ENCODE measurements at regions not wholly inside any gene's neighbourhood (a gene's known extent, or its start where the extent isn't known, plus 50 kb on each side); places are given as distances from the start of the nearest gene placed in this dataset.

DNA sequence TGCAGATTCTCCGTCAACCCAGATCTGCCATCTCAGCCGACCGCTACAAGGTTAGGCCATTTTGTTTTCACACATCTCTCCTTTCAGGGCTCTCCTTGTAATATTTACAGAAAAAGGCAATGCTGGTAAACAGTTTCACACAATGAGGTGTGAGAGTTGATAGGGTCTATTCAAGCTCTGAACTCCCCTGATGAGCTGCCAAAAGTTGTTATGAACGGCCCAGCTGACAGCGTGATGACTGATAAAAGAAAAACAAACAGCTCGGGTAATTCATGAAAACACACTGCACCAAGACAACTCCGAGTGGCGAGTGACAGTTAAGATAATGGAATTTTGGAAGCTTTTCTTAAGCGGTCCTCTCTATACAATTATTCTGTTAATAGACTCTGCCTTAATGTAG lies 68.1 kb upstream of the IRX5 start:
- DNase-seq (ENCODE audit: low read depth, low spot score): no peak
- in situ Hi-C loops (cut with HindIII; ENCODE audit: low sequenced_read_pairs): no loop called here
- no peak overlapping the region for H3K4me3 ChIP-seq (ENCODE audit: low read depth, low read length)
- TF ChIP-seq, protein P1, sequence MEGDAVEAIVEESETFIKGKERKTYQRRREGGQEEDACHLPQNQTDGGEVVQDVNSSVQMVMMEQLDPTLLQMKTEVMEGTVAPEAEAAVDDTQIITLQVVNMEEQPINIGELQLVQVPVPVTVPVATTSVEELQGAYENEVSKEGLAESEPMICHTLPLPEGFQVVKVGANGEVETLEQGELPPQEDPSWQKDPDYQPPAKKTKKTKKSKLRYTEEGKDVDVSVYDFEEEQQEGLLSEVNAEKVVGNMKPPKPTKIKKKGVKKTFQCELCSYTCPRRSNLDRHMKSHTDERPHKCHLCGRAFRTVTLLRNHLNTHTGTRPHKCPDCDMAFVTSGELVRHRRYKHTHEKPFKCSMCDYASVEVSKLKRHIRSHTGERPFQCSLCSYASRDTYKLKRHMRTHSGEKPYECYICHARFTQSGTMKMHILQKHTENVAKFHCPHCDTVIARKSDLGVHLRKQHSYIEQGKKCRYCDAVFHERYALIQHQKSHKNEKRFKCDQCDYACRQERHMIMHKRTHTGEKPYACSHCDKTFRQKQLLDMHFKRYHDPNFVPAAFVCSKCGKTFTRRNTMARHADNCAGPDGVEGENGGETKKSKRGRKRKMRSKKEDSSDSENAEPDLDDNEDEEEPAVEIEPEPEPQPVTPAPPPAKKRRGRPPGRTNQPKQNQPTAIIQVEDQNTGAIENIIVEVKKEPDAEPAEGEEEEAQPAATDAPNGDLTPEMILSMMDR (IDR thresholded peaks at IDR 0.05; ENCODE audit: low read depth, low read length): no peak

DNA sequence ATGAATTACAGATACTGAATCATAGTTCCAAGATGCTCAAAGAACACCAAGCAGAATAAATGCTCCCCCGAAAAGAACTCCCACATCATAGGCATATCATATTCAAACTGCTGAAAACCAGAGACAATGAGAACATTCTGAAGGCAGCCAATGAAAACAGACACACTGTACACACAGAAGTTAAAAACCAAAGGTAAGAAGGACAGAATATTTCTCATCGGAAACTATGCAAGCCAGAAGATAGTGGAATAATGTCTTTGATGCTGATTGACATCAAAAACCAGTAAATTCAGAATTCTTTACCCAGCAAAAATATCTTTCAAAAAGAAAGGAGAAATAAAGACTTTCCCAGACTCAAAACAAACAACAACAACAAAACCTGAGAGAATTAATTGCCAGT lies 73.8 kb upstream of the IRX5 start:
- TF ChIP-seq, protein P1 (IDR thresholded peaks at IDR 0.05; ENCODE audit: low read depth, low read length): no peak
- no peak for DNase-seq (ENCODE audit: low read depth, low spot score)
- no peak overlapping the region for H3K4me3 ChIP-seq (ENCODE audit: low read depth, low read length)
- in situ Hi-C loops (cut with HindIII; ENCODE audit: low sequenced_read_pairs): no loop called here

DNA sequence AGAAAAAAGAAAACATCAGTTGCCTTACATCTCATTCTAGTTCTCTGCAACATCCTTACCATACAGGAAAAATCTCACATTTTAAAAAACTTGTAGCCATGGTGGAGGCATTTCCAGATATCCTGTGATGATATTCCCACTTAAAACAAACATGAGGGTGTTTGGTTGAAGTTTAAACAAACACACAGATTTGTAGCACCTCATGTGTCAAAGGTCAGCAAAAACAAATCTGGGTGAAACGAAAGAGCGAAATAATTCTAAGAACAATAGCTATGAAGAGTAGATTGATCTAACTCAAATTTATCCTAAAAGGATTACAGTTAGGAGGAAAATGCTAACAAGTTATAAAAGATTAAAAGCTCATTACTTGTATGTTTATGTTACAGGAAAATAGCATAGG lies 83.1 kb upstream of the IRX5 start:
- TF ChIP-seq, protein P1 (IDR thresholded peaks at IDR 0.05; ENCODE audit: low read depth, low read length): no peak
- in situ Hi-C loops (cut with HindIII; ENCODE audit: low sequenced_read_pairs): no loop called here
- DNase-seq (ENCODE audit: low read depth, low spot score): no peak
- no peak overlapping the region for H3K4me3 ChIP-seq (ENCODE audit: low read depth, low read length)

DNA sequence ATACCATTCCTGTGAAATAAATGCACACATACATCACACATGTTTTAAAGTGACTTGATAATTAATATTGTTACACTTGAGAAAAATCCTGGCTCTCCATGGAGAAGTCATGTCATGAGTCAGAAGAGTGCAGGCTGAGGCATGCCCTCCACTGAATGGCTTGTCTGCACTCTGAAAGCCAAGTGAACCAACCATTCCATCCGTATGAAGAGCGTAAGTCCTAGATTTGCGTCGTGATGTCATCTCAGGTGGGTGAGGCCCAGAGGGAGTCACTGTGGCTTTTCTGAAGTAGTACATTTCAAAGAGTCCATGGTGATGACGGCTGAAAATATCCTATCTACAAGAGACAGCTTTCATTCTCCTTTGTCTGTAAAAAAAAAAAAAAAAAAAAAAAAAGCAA lies 83.5 kb upstream of the IRX5 start:
- TF ChIP-seq, protein P1 (IDR thresholded peaks at IDR 0.05; ENCODE audit: low read depth, low read length): no peak
- no peak for DNase-seq (ENCODE audit: low read depth, low spot score)
- in situ Hi-C loops (cut with HindIII; ENCODE audit: low sequenced_read_pairs): no loop called here
- no peak overlapping the region for H3K4me3 ChIP-seq (ENCODE audit: low read depth, low read length)

DNA sequence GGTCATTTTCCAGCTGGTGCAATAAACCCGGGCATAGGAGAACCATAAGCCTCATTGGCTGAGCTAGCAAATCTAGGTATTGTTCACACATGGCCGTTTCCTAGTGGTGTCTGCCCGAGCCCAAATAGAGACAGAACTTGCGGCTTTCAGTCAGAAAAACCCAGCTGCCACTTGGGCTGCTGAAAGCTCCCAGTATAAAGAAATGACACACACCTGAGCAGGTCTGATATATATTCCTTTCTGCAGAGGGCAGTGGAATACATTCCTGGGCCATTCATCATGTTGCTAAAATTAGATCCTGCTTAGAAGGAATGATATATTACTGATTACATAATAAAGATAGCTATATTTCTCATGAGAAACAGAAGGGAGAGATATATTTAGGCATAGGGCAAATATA lies 83.9 kb upstream of the IRX5 start:
- DNase-seq (ENCODE audit: low read depth, low spot score): no peak
- H3K4me3 ChIP-seq (ENCODE audit: low read depth, low read length): no peak overlapping the region
- TF ChIP-seq, protein P1 (IDR thresholded peaks at IDR 0.05; ENCODE audit: low read depth, low read length): no peak
- in situ Hi-C loops (cut with HindIII; ENCODE audit: low sequenced_read_pairs): no loop called here

DNA sequence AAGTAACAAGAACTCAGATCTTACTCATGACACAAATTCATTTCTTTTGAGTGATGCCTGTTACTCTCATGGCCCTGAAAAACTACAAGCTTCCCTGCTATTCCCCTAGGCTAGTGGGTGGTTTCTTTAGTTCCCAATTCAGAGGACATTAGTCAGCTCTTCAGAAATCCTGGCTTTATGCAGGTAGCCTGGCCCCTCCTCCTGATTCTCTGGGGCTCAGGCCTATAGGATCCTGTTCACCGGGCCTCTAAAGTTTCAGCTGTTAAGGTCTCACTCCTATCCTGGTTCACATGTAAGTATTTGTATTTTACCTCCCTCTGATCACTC lies 87.3 kb upstream of the IRX5 start:
- TF ChIP-seq, protein P1 (IDR thresholded peaks at IDR 0.05; ENCODE audit: low read depth, low read length): no peak
- DNase-seq (ENCODE audit: low read depth, low spot score): no peak
- no peak overlapping the region for H3K4me3 ChIP-seq (ENCODE audit: low read depth, low read length)
- in situ Hi-C loops (cut with HindIII; ENCODE audit: low sequenced_read_pairs): no loop called here

DNA sequence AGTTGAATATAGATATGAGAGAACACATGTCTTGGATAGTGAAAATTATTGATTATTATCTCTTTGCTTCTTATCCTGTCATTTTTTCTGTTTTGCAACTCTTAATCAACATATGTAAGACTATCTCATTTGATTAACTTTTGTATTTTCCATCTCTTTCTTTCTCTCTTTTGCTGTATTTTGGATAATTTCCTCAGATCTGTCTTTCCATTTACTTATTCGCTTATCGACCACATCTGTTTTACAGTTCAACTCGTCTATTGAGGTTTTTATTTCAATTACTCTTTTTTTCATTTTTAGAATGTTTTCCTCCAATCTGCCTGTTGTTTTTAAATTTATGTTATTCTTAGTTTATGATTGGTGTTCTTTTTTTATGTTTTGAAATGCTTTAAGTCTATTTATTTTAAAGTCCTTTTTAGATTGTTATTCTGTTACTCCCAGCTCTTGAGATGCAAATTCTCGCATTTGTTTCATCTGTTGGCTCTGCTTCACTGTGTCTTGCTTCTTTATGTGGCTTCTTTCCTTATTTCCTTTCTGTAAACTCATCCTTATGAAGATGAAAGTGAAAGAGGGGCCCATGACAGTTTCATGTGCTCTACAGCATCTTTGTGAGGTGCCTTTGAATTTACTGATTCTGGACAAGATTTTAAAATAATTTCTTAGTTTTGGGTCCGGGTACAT lies 87.8 kb upstream of the IRX5 start:
- H3K4me3 ChIP-seq (ENCODE audit: low read depth, low read length): no peak overlapping the region
- TF ChIP-seq, protein P1 (IDR thresholded peaks at IDR 0.05; ENCODE audit: low read depth, low read length): no peak
- DNase-seq (ENCODE audit: low read depth, low spot score): no peak
- in situ Hi-C loops (cut with HindIII; ENCODE audit: low sequenced_read_pairs): no loop called here

All from astrocyte of the spinal cord (primary cell).